GM12878 (cell line): ENCODE measurements at regions not wholly inside any gene's neighbourhood (a gene's known extent, or its start where the extent isn't known, plus 50 kb on each side); places are given as distances from the start of the nearest gene placed in this dataset.
"Not testable (repeated sequence)": the region's sequence is repeated elsewhere in the genome, so short reads cannot be mapped to it uniquely, and the experiment has no call there.

Experiments used
- CTCF ChIP-seq, 3 experiments: IDR thresholded peaks in 2 of 3; conservative IDR thresholded peaks in 1 of 3; 2 replicates each; pipeline ENCODE4 v1.5.1; 2011; ENCODE audit warnings: low read depth in 3 of 3, low read length in 3 of 3, mild to moderate bottlenecking in 3 of 3, control low read depth in 2 of 3, moderate library complexity in 2 of 3, inconsistent platforms in 1 of 3, mixed read lengths in 1 of 3; ENCODE audit not compliant: control insufficient read depth in 2 of 3, insufficient read depth in 1 of 3; ENCODE audit errors: extremely low read depth in 1 of 3
- EGR1 ChIP-seq, 2 experiments: IDR thresholded peaks; 1 replicate in 1 of 2; 2 replicates in 1 of 2; pipeline ENCODE4 v1.6.1; 2011 to 2012; ENCODE audit warnings: low read depth in 2 of 2, low read length in 2 of 2, borderline replicate concordance in 1 of 2, mild to moderate bottlenecking in 1 of 2, moderate library complexity in 1 of 2
- EP300 ChIP-seq, 2 experiments: fragments of 150-350 bp in 1 of 2; IDR thresholded peaks; 2 replicates each; pipeline ENCODE4 v1.6.1; 2011 to 2012; ENCODE audit warnings: low read depth in 2 of 2, low read length in 2 of 2, borderline replicate concordance in 1 of 2, improper control_type of control experiment in 1 of 2, inconsistent platforms in 1 of 2; ENCODE audit not compliant: control insufficient read depth in 1 of 2
- MEF2A ChIP-seq: IDR thresholded peaks from 2 replicates; pipeline ENCODE4 v1.6.1; 2011; ENCODE audit warnings: low read depth, mild to moderate bottlenecking, low read length, moderate library complexity; ENCODE audit not compliant: insufficient read depth
- MTA3 ChIP-seq: IDR thresholded peaks from 2 replicates; pipeline ENCODE4 v1.6.1; 2012; ENCODE audit warnings: low read length, inconsistent platforms, borderline replicate concordance
- MXI1 ChIP-seq: fragments of 150-350 bp; IDR thresholded peaks from 2 replicates; pipeline ENCODE4 v1.6.1; 2011; ENCODE audit warnings: low read depth, mild to moderate bottlenecking, inconsistent platforms, low read length, improper control_type of control experiment
- MYC ChIP-seq: IDR thresholded peaks from 2 replicates; pipeline ENCODE4 v1.6.1; 2011; ENCODE audit warnings: mild to moderate bottlenecking, low read length, moderate library complexity, inconsistent platforms; ENCODE audit not compliant: insufficient read depth, insufficient replicate concordance, insufficient read length, severe bottlenecking
- PAX5 ChIP-seq: IDR thresholded peaks from 2 replicates; pipeline ENCODE4 v1.6.1; 2011; ENCODE audit warnings: low read depth, low read length, borderline replicate concordance
- POLR2AphosphoS2 ChIP-seq: IDR thresholded peaks from 2 replicates; pipeline ENCODE4 v1.6.1; 2011; ENCODE audit warnings: low read depth, mild to moderate bottlenecking, low read length, improper control_type of control experiment, moderate library complexity
- USF1 ChIP-seq: IDR thresholded peaks from 2 replicates; pipeline ENCODE4 v1.6.1; 2011; ENCODE audit warnings: borderline replicate concordance, low read depth, mild to moderate bottlenecking, moderate library complexity, mixed read lengths, low read length; ENCODE audit not compliant: insufficient read depth; ENCODE audit errors: extremely low read length

- not testable (repeated sequence) for TF ChIP-seq EP300 (IDR thresholded peaks at IDR 0.05; ENCODE audit: borderline replicate concordance in 1 of 2, control insufficient read depth in 1 of 2, low read depth in 2 of 2, low read length in 2 of 2); MEF2A; POLR2AphosphoS2; USF1; EGR1 (IDR thresholded peaks at IDR 0.05; ENCODE audit: borderline replicate concordance in 1 of 2, low read depth in 2 of 2, low read length in 2 of 2); CTCF (IDR thresholded peaks at IDR 0.05 in 2 of 3, conservative IDR thresholded peaks at IDR 0.05 in 1 of 3; ENCODE audit: control insufficient read depth in 2 of 3, extremely low read depth in 1 of 3, insufficient read depth in 1 of 3, low read depth in 3 of 3, low read length in 3 of 3); MTA3; MXI1; PAX5; MYC
Measured at GRCh38 chr1:47504840-47505239, 67.0 kb downstream of the FOXD2 start.
